ENCODE measurements at regions not wholly inside any gene's neighbourhood (a gene's known extent, or its start where the extent isn't known, plus 50 kb on each side); places are given as distances from the start of the nearest gene placed in this dataset.
"Not testable (repeated sequence)": the region's sequence is repeated elsewhere in the genome, so short reads cannot be mapped to it uniquely, and the experiment has no call there.

DNA sequence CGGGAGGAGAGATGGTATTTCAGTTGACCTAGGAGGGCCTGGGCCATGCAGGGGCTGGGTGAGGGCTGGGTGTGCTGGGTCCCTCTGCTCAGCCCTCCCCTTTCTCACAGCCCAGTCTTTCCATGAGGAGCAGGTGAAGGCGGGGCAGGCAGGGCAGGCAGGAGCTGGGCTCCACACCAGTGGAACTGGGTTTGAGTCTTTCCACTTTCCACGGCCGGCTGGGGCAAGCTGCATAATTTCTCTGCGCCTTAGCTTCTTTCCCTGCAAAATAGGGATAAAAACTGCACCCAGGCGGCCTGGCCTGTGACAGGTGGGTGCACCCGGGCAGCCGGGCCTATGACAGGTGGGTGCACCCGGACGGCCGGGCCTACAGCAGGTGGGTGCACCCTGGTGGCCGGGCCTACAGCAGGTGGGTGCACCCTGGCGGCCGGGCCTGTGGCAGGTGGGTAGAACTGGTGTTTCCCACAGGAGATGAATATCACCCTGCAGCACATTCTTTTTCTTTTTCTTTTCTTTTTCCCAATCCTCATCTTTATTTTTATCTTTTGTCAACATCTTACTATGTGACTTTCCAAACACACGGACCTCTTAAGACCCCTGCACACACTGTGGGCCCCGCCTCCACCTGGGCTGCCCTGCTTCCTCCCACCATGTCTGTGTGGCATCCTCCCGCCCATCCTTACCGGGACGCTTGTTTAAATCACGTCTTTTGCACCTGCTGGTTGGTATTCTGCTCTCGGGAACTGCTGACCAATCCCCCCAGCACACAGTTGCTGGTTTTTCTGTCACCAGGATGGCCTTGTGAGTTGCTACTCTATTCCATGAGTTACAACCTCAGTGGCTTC, 111.3 kb downstream of the NPIPB11 start:
- not testable (repeated sequence) for H4K20me1 ChIP-seq (ENCODE audit: insufficient read depth, low read length, poor library complexity, severe bottlenecking); H3K4me1 ChIP-seq (ENCODE audit: insufficient read depth, low read length, poor library complexity, severe bottlenecking); H3K4me3 ChIP-seq (ENCODE audit: low read length, poor library complexity, severe bottlenecking); H3K27me3 ChIP-seq (ENCODE audit: insufficient read depth, low read length, poor library complexity, severe bottlenecking); H3K36me3 ChIP-seq (ENCODE audit: insufficient read depth, low read length); H3K9ac ChIP-seq (ENCODE audit: low read depth, low read length, poor library complexity, severe bottlenecking); H3K79me2 ChIP-seq (ENCODE audit: insufficient read depth, low read length); H3K4me2 ChIP-seq (ENCODE audit: low read depth, low read length, poor library complexity, severe bottlenecking); H3K9me2 ChIP-seq (replicated peaks; ENCODE audit: low read depth, low read length); H2AFZ ChIP-seq (ENCODE audit: low read length); H3F3A ChIP-seq (ENCODE audit: low read depth); H3K9me3 ChIP-seq (ENCODE audit: insufficient read depth, low read depth, low read length)

DNA sequence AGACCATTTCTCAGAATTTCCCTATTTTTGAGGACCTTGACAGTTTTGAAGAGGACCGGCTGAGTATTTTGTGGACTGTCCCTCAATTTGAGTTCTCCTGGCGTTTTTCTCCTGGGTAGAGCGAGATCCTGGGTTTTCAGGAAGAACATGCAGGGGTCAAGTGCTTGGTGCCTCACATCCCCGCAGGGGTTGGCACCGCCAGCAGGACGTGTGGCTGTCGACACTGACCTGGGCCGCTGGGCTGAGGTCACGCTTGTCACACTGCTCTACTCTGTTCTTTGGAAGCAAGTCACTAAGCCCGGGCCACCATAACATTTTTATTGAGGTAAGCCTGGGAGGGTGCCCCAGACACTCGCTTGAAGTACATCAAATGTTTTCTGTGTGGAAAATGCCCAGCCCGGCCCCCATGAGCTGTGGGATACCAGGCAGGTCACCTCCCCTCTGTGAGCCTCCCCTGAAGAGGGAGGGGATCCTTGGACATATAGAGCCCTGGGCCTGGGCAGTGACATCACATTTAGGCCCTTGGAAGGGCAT, 112.0 kb downstream of the NPIPB11 start:
- H3F3A ChIP-seq (ENCODE audit: low read depth); H3K4me3 ChIP-seq (ENCODE audit: low read length, poor library complexity, severe bottlenecking); H3K27me3 ChIP-seq (ENCODE audit: insufficient read depth, low read length, poor library complexity, severe bottlenecking); H3K9ac ChIP-seq (ENCODE audit: low read depth, low read length, poor library complexity, severe bottlenecking); H2AFZ ChIP-seq (ENCODE audit: low read length); H4K20me1 ChIP-seq (ENCODE audit: insufficient read depth, low read length, poor library complexity, severe bottlenecking); H3K79me2 ChIP-seq (ENCODE audit: insufficient read depth, low read length); H3K4me2 ChIP-seq (ENCODE audit: low read depth, low read length, poor library complexity, severe bottlenecking); H3K36me3 ChIP-seq (ENCODE audit: insufficient read depth, low read length); H3K9me2 ChIP-seq (replicated peaks; ENCODE audit: low read depth, low read length); H3K9me3 ChIP-seq (ENCODE audit: insufficient read depth, low read depth, low read length); H3K4me1 ChIP-seq (ENCODE audit: insufficient read depth, low read length, poor library complexity, severe bottlenecking): not testable (repeated sequence)

DNA sequence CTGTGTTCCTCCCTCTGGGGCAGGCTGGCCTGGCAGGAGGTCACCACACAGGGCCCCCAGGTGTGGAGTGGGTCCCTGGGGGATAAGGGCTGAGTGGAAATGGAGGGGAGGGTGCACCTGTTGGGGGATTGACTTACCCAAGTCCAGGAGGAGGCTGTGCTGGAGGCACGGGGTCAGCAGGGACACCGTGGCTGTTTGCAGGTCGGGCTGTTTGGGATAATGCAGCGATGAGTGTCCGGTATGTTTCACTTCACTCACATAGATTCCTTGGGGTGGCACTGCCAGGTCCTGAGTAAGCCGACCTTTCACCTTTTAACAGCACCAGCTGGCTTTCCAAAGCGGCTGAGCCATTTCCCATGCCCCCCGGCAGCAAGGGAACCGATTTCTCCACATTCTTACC, 113.0 kb downstream of the NPIPB11 start:
- not testable (repeated sequence) for H3K36me3 ChIP-seq (ENCODE audit: insufficient read depth, low read length); H3K27me3 ChIP-seq (ENCODE audit: insufficient read depth, low read length, poor library complexity, severe bottlenecking); H3F3A ChIP-seq (ENCODE audit: low read depth); H3K9me2 ChIP-seq (replicated peaks; ENCODE audit: low read depth, low read length); H3K9ac ChIP-seq (ENCODE audit: low read depth, low read length, poor library complexity, severe bottlenecking); H4K20me1 ChIP-seq (ENCODE audit: insufficient read depth, low read length, poor library complexity, severe bottlenecking); H3K4me1 ChIP-seq (ENCODE audit: insufficient read depth, low read length, poor library complexity, severe bottlenecking); H3K9me3 ChIP-seq (ENCODE audit: insufficient read depth, low read depth, low read length); H3K4me2 ChIP-seq (ENCODE audit: low read depth, low read length, poor library complexity, severe bottlenecking); H3K79me2 ChIP-seq (ENCODE audit: insufficient read depth, low read length); H3K4me3 ChIP-seq (ENCODE audit: low read length, poor library complexity, severe bottlenecking); H2AFZ ChIP-seq (ENCODE audit: low read length)

DNA sequence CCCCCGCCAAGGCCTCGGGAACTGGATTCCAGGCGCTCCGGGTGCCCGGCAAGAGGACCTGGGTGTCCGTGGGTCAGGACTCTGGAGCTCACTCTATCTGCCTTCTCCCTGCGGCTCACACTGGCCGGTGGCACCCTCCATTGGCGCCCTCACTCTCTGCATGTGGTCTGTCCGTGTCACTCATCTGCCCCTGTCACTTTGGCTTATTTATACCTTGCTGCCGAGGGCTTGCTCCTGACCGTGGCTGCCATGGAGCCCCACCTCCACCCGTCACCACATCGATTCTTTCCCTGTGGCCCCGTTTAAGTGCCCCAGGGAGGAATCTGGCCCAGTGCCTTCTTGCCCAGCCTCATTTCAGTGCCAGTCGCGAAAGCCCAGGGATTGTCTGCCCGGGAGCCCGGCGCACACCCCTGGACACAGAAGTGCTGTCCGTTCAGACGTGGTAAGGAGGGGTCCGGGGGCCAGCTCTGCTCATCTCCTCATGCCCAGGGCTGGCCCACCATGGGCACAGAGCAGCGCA, 113.5 kb downstream of the NPIPB11 start:
- not testable (repeated sequence) for H3K36me3 ChIP-seq (ENCODE audit: insufficient read depth, low read length); H3K4me2 ChIP-seq (ENCODE audit: low read depth, low read length, poor library complexity, severe bottlenecking); H3K9ac ChIP-seq (ENCODE audit: low read depth, low read length, poor library complexity, severe bottlenecking); H3K9me3 ChIP-seq (ENCODE audit: insufficient read depth, low read depth, low read length); H2AFZ ChIP-seq (ENCODE audit: low read length); H3F3A ChIP-seq (ENCODE audit: low read depth); H3K79me2 ChIP-seq (ENCODE audit: insufficient read depth, low read length); H3K4me1 ChIP-seq (ENCODE audit: insufficient read depth, low read length, poor library complexity, severe bottlenecking); H3K9me2 ChIP-seq (replicated peaks; ENCODE audit: low read depth, low read length); H3K27me3 ChIP-seq (ENCODE audit: insufficient read depth, low read length, poor library complexity, severe bottlenecking); H3K4me3 ChIP-seq (ENCODE audit: low read length, poor library complexity, severe bottlenecking); H4K20me1 ChIP-seq (ENCODE audit: insufficient read depth, low read length, poor library complexity, severe bottlenecking)

DNA sequence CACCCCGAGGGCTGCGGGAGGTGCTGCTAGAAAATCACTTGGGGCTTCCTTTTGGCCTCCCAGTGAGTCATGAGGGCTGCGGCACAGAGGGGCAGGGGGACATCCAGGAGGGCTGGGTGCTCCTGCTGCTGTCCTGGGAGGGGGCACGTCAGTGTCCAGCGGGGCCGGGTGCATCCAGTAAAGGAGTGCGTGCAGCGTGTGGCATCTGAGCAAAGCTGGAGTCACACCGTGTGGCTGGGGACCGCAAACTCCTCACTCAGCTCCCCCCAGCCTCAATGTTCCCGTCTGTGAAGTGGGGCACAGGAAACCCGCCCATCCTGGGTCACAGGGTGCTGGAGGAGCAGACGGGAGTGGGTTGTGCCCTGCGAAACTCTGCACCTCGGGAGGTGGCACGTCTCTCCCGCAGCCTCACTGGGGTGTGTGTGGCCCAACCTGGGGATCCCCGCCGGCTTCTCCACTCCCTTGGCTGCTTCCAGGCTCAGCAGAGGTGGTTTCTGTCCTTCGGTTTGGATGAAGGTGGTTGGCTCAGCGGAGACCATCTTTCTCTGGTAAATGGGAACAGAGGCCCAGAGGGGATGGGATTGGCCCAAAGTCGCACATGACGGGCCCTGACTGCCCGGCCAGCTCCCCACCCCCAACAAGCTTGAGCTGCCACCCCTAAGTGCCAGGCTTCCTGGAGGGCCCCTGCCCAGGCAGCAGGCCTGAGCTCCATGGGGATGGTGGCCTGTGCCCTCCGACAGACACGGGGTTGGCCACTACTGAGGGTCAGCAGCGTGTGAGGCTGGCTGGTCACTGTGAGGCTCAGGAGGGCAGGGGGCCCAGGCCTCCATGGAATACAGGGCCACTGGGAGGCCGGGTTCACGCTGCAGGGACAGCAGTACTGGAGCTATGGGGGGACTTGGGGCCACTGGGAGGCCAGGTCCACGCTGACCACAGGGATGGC, 114.9 kb downstream of the NPIPB11 start:
- H3K27me3 ChIP-seq (ENCODE audit: insufficient read depth, low read length, poor library complexity, severe bottlenecking); H3F3A ChIP-seq (ENCODE audit: low read depth); H3K4me1 ChIP-seq (ENCODE audit: insufficient read depth, low read length, poor library complexity, severe bottlenecking); H3K9ac ChIP-seq (ENCODE audit: low read depth, low read length, poor library complexity, severe bottlenecking); H3K4me2 ChIP-seq (ENCODE audit: low read depth, low read length, poor library complexity, severe bottlenecking); H2AFZ ChIP-seq (ENCODE audit: low read length); H3K36me3 ChIP-seq (ENCODE audit: insufficient read depth, low read length); H4K20me1 ChIP-seq (ENCODE audit: insufficient read depth, low read length, poor library complexity, severe bottlenecking); H3K9me3 ChIP-seq (ENCODE audit: insufficient read depth, low read depth, low read length); H3K4me3 ChIP-seq (ENCODE audit: low read length, poor library complexity, severe bottlenecking); H3K79me2 ChIP-seq (ENCODE audit: insufficient read depth, low read length); H3K9me2 ChIP-seq (replicated peaks; ENCODE audit: low read depth, low read length): not testable (repeated sequence)

All from Loucy (cell line).